Transverse colon (tissue), 4 donors: ENCODE measurements at regions not wholly inside any gene's neighbourhood (a gene's known extent, or its start where the extent isn't known, plus 50 kb on each side); places are given as distances from the start of the nearest gene placed in this dataset.

Experiments
- CTCF ChIP-seq, 5 experiments: fragments of 200-600 bp in 3 of 5; fragments of 450-650 bp in 2 of 5; sonication (generic) in 3 of 5; IDR thresholded peaks; 1 replicate in 2 of 5; 2 replicates in 3 of 5; pipeline ENCODE4 v1.5.1; 2016 to 2017; ENCODE audit warnings: antibody characterized with exemption in 5 of 5, inconsistent platforms in 3 of 5, mild to moderate bottlenecking in 2 of 5, moderate library complexity in 1 of 5
- EP300 ChIP-seq: sonication (generic); formaldehyde crosslinking; IDR thresholded peaks from one replicate; pipeline ENCODE4 v1.6.1; 2017; ENCODE audit warnings: antibody characterized with exemption, low read depth
- POLR2A ChIP-seq: fragments of 450-650 bp; IDR thresholded peaks from one replicate; pipeline ENCODE4 v1.6.1; 2016; ENCODE audit warnings: antibody characterized with exemption, mild to moderate bottlenecking, moderate library complexity
- POLR2AphosphoS5 ChIP-seq, 3 donors: sonication (generic); formaldehyde crosslinking; IDR thresholded peaks; one replicate each; pipeline ENCODE4 v1.6.1; 2016; ENCODE audit warnings: antibody characterized with exemption in 3 of 3

GRCh38 chr11:79579063-79579462, 138.2 kb upstream of the TENM4 start:
- no peak for TF ChIP-seq CTCF (IDR thresholded peaks at IDR 0.05)
- no peak for TF ChIP-seq POLR2A
- TF ChIP-seq POLR2AphosphoS5 (IDR thresholded peaks at IDR 0.05) = no peak
- no peak for TF ChIP-seq EP300
